Chondrocyte (in vitro differentiated cells): ENCODE measurements at regions not wholly inside any gene's neighbourhood (a gene's known extent, or its start where the extent isn't known, plus 50 kb on each side); places are given as distances from the start of the nearest gene placed in this dataset.

ENCODE experiments used
- DNase-seq: peaks from one replicate; pipeline ENCODE4 v3.0.0; 2021; ENCODE audit warnings: mixed read lengths, low spot score
- H3K27ac Mint-ChIP-seq: one replicate; pipeline ENCODE4 v1.8.0; 2021; ENCODE audit warnings: mild to moderate bottlenecking, moderate library complexity, mixed read lengths; ENCODE audit not compliant: unreplicated experiment
- H3K27me3 Mint-ChIP-seq: 2 replicates; pipeline ENCODE4 v1.8.0; 2021; ENCODE audit warnings: low read depth, mixed read lengths
- H3K36me3 Mint-ChIP-seq: 2 replicates; pipeline ENCODE4 v1.8.0; 2021; ENCODE audit warnings: low read depth, mixed read lengths
- H3K4me1 Mint-ChIP-seq: 2 replicates; pipeline ENCODE4 v1.8.0; 2021; ENCODE audit warnings: low read depth, mild to moderate bottlenecking, mixed read lengths
- H3K4me3 Mint-ChIP-seq: one replicate; pipeline ENCODE4 v1.8.0; 2021; ENCODE audit warnings: mild to moderate bottlenecking, moderate library complexity, mixed read lengths; ENCODE audit not compliant: unreplicated experiment
- H3K9me3 Mint-ChIP-seq: 2 replicates; pipeline ENCODE4 v1.8.0; 2021; ENCODE audit warnings: low read depth, mixed read lengths
- CTCF ChIP-seq: fragments of 200-600 bp; sonication (generic); IDR thresholded peaks from 2 replicates; pipeline ENCODE4 v1.5.0; 2021; ENCODE audit warnings: antibody characterized with exemption, mild to moderate bottlenecking, moderate library complexity

DNA sequence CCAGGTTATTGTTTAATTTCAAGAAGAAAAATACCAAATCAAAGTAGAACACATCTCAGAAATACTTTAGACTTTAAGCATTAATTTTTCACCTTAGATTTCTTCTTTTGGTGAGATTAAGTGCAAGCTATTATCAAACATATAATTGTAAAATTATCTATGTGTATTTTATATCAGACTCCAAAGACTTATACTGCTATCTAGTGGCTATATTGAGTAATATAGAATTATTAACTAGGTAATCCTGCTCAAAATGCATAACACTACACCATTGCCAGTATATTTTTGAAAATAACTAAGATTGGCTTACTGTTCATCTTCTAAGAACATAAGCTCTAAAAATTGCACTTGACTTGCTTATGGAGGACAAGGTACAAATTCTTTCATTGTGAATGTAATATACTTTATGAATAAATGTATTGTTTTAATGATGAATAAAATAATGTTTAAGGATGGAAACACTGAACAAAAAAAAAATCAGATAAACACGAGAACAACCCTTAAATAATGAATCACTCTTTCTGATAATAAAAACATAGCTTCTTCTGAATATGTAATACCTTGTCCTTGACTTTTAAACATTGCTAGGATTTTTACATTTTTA lies 86.7 kb upstream of the GNAI1 start:
- H3K36me3 Mint-ChIP-seq: no peaks in the 10 kb centered on the region
- no peak overlapping the region for H3K4me3 Mint-ChIP-seq
- TF ChIP-seq CTCF: peak; percentile 86
- no peaks in the 10 kb centered on the region for H3K4me1 Mint-ChIP-seq
- no peak for DNase-seq
- no peaks in the 10 kb centered on the region for H3K9me3 Mint-ChIP-seq
- H3K27ac Mint-ChIP-seq: no peak overlapping the region
- peaks cover 10% of the 10 kb centered on the region for H3K27me3 Mint-ChIP-seq

DNA sequence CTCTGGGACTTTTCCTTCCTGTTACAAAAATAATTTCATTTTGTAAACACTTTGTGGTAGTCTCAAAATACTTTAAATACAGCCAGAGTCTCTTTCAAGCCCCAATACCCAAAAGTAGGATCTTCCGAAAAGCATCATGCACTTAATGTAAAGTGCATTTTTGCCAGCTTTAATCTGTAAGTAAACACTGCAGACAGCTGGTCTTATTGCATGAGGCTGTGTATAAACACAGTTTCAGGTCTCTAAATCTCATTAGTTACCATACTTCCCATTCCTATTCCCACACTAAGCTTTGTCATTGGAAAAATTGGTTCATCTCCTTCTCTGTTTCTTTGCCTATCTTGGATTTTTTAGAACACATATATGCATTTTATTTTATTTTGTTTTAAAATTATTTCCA lies 87.6 kb upstream of the GNAI1 start:
- no peaks in the 10 kb centered on the region for H3K4me1 Mint-ChIP-seq
- peaks cover 10% of the 10 kb centered on the region for H3K27me3 Mint-ChIP-seq
- H3K9me3 Mint-ChIP-seq: no peaks in the 10 kb centered on the region
- DNase-seq: no peak
- H3K27ac Mint-ChIP-seq: no peak overlapping the region
- no peaks in the 10 kb centered on the region for H3K36me3 Mint-ChIP-seq
- no peak overlapping the region for H3K4me3 Mint-ChIP-seq
- no peak for TF ChIP-seq CTCF

GRCh38 chr7:80044796-80045195 lies 89.8 kb upstream of the GNAI1 start:
- TF ChIP-seq CTCF: no peak
- Mint-ChIP-seq H3K27ac (no peak overlapping the region), H3K4me3 (no peak overlapping the region), H3K36me3 (no peaks in the 10 kb centered on the region), H3K9me3 (no peaks in the 10 kb centered on the region), H3K4me1 (no peaks in the 10 kb centered on the region), H3K27me3 (peaks cover 9% of the 10 kb centered on the region)
- peak; percentile 34 for DNase-seq

- H3K9me3 Mint-ChIP-seq: no peaks in the 10 kb centered on the region
- no peaks in the 10 kb centered on the region for H3K4me1 Mint-ChIP-seq
- no peak overlapping the region for H3K27ac Mint-ChIP-seq
- no peaks in the 10 kb centered on the region for H3K36me3 Mint-ChIP-seq
- peaks cover 2% of the 10 kb centered on the region for H3K27me3 Mint-ChIP-seq
- no peak overlapping the region for H3K4me3 Mint-ChIP-seq
- TF ChIP-seq CTCF: no peak
- no peak for DNase-seq
Measured at GRCh38 chr7:80040752-80041151, 93.9 kb upstream of the GNAI1 start.

DNA sequence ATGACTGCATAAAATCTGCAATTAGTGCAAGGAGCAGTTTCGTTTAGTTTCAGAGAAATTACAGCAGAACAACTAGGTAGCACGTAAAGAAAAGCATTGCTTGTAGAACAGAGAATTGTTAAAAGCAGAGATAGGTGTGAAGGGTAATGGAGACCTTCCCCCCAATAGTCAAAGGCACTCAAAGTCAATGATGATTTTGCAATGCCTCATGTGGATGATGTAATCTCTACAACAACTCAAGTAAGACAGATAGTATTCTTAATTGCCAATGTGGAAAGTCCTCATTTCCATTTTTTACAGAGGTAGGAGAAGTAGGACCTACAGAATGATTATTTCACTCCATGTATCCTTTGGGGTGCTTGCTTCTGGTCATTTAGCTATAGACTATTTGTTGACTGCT lies 94.3 kb upstream of the GNAI1 start:
- Mint-ChIP-seq H3K27ac (no peak overlapping the region), H3K4me3 (no peak overlapping the region), H3K9me3 (no peaks in the 10 kb centered on the region), H3K4me1 (no peaks in the 10 kb centered on the region), H3K36me3 (no peaks in the 10 kb centered on the region), H3K27me3 (peaks cover 2% of the 10 kb centered on the region)
- no peak for DNase-seq
- TF ChIP-seq CTCF: no peak
